Sigmoid colon (tissue), 6 donors: ENCODE measurements at regions not wholly inside any gene's neighbourhood (a gene's known extent, or its start where the extent isn't known, plus 50 kb on each side); places are given as distances from the start of the nearest gene placed in this dataset.

Experiments
- DNase-seq: peaks from one replicate; pipeline ENCODE4 v3.0.0-alpha.2; 2019
- H3K27ac ChIP-seq, 4 donors: fragments of 200-600 bp; sonication (generic); one replicate each; pipeline ENCODE4 v1.5.1; 2016 to 2019; ENCODE audit warnings: mild to moderate bottlenecking in 1 of 4
- H3K27me3 ChIP-seq, 3 donors: fragments of 200-600 bp; sonication (generic); one replicate each; pipeline ENCODE4 v1.5.1; 2019; ENCODE audit warnings: mild to moderate bottlenecking in 1 of 3
- H3K36me3 ChIP-seq, 4 donors: fragments of 200-600 bp; sonication (generic); one replicate each; pipeline ENCODE4 v1.5.1; 2016 to 2019
- H3K4me1 ChIP-seq, 4 donors: fragments of 200-600 bp; sonication (generic); one replicate each; pipeline ENCODE4 v1.5.1; 2017 to 2019
- H3K4me3 ChIP-seq, 4 donors: fragments of 200-600 bp; sonication (generic); one replicate each; pipeline ENCODE4 v1.5.1; 2017 to 2019; ENCODE audit warnings: mild to moderate bottlenecking in 2 of 4, moderate library complexity in 1 of 4
- H3K9me3 ChIP-seq, 4 donors: fragments of 200-600 bp in 3 of 4; sonication (generic) in 3 of 4; one replicate each; pipeline versions ENCODE4 v1.5.1 to v1.6.1; 2013 to 2019
- CTCF ChIP-seq, 4 experiments: fragments of 450-650 bp in 3 of 4; fragments of 200-600 bp in 1 of 4; IDR thresholded peaks; one replicate each; pipeline ENCODE4 v1.5.1; 2016 to 2019; ENCODE audit warnings: antibody characterized with exemption in 4 of 4, mild to moderate bottlenecking in 3 of 4, moderate library complexity in 2 of 4
- EP300 ChIP-seq, 4 donors: sonication (generic); formaldehyde crosslinking; IDR thresholded peaks; one replicate each; pipeline ENCODE4 v1.6.1; 2017; ENCODE audit warnings: antibody characterized with exemption in 4 of 4
- POLR2A ChIP-seq, 2 donors: fragments of 450-650 bp; IDR thresholded peaks; one replicate each; pipeline ENCODE4 v1.6.1; 2016; ENCODE audit warnings: antibody characterized with exemption in 2 of 2, mild to moderate bottlenecking in 2 of 2, moderate library complexity in 2 of 2
- POLR2AphosphoS5 ChIP-seq, 4 donors: sonication (generic); formaldehyde crosslinking; IDR thresholded peaks; one replicate each; pipeline ENCODE4 v1.6.1; 2017; ENCODE audit warnings: antibody characterized with exemption in 4 of 4
- WGBS, 2 donors: extraction: QIAGEN DNeasy Blood & Tissue Kit; methylation state at CpG; one replicate each; pipeline ENCODE4 v1.1.7; 2013; 5-methylcytosine and 5-hydroxymethylcytosine counted together
- intact Hi-C: fragments of 100-400 bp; cut with DNase I; formaldehyde crosslinking; loops from one replicate; pipeline ENCODE4 v1.15.1; 2023
- donor health status: healthy with polysubstance abuse.
- donor health status: healthy.

GRCh38 chr15:70398694-70399093 lies 301.0 kb upstream of the TLE3 start:
- no peak overlapping the region for H3K4me3 ChIP-seq
- H3K9me3 ChIP-seq: no peaks in the 10 kb centered on the region
- H3K27me3 ChIP-seq: no peaks in the 10 kb centered on the region
- WGBS, 2 donors: 96 to 97% methylated on average over 4 of the region's 4 CpGs
- no peak overlapping the region for H3K27ac ChIP-seq
- no peak for DNase-seq
- no peaks in the 10 kb centered on the region for H3K4me1 ChIP-seq
- H3K36me3 ChIP-seq: no peaks in the 10 kb centered on the region
- TF ChIP-seq EP300 (IDR thresholded peaks at IDR 0.05) (no peak), POLR2A (IDR thresholded peaks at IDR 0.05) (no peak), CTCF (IDR thresholded peaks at IDR 0.05) (no peak), POLR2AphosphoS5 (IDR thresholded peaks at IDR 0.05) (no peak)
- intact Hi-C loops: no loop called here

GRCh38 chr15:70396807-70397206 lies 299.1 kb upstream of the TLE3 start:
- H3K4me3 ChIP-seq: no peak overlapping the region
- no peaks in the 10 kb centered on the region for H3K36me3 ChIP-seq
- no peak for DNase-seq
- TF ChIP-seq POLR2A (IDR thresholded peaks at IDR 0.05): no peak
- no peak for TF ChIP-seq CTCF (IDR thresholded peaks at IDR 0.05)
- 79 to 86% methylated on average over 9 of the region's 9 CpGs for WGBS, 2 donors
- H3K4me1 ChIP-seq: peaks cover 0 to 12% (median 9%) of the 10 kb centered on the region in 4 donors
- no peaks in the 10 kb centered on the region for H3K9me3 ChIP-seq
- no peak overlapping the region for H3K27ac ChIP-seq
- intact Hi-C loops: no loop called here
- no peaks in the 10 kb centered on the region for H3K27me3 ChIP-seq

- Histone ChIP-seq H3K27me3 (no peaks in the 10 kb centered on the region), H3K4me1 (peaks cover 0 to 12% (median 9%) of the 10 kb centered on the region in 4 donors), H3K4me3 (no peak overlapping the region), H3K27ac (no peak overlapping the region), H3K36me3 (no peaks in the 10 kb centered on the region), H3K9me3 (no peaks in the 10 kb centered on the region)
- TF ChIP-seq EP300 (IDR thresholded peaks at IDR 0.05): no peak
- no peak for TF ChIP-seq POLR2AphosphoS5 (IDR thresholded peaks at IDR 0.05)
- no peak for TF ChIP-seq CTCF (IDR thresholded peaks at IDR 0.05)
- TF ChIP-seq POLR2A (IDR thresholded peaks at IDR 0.05): no peak
- intact Hi-C loops: no loop called here
- WGBS, 2 donors: 91 to 94% methylated on average over 11 of the region's 11 CpGs
- no peak for DNase-seq
Measured at GRCh38 chr15:70395164-70395563, 297.4 kb upstream of the TLE3 start.

GRCh38 chr15:70390723-70391122 lies 293.0 kb upstream of the TLE3 start:
- no peak for TF ChIP-seq CTCF (IDR thresholded peaks at IDR 0.05)
- no peak for TF ChIP-seq POLR2A (IDR thresholded peaks at IDR 0.05)
- no peak for TF ChIP-seq POLR2AphosphoS5 (IDR thresholded peaks at IDR 0.05)
- TF ChIP-seq EP300 (IDR thresholded peaks at IDR 0.05): no peak
- H3K27me3 ChIP-seq: no peaks in the 10 kb centered on the region
- H3K36me3 ChIP-seq: no peaks in the 10 kb centered on the region
- H3K4me3 ChIP-seq: no peak overlapping the region
- H3K4me1 ChIP-seq: peaks cover 0 to 12% (median 9%) of the 10 kb centered on the region in 4 donors
- H3K9me3 ChIP-seq: no peaks in the 10 kb centered on the region
- DNase-seq: no peak
- intact Hi-C loops: no loop called here
- no peak overlapping the region for H3K27ac ChIP-seq

GRCh38 chr15:70387993-70388392 lies 290.3 kb upstream of the TLE3 start:
- 65 to 66% methylated on average over 2 of the region's 2 CpGs for WGBS, 2 donors
- intact Hi-C loops: no loop called here
- Histone ChIP-seq H3K27ac (no peak overlapping the region), H3K27me3 (no peaks in the 10 kb centered on the region), H3K4me1 (peaks cover 0 to 8% (median 6%) of the 10 kb centered on the region in 4 donors), H3K4me3 (no peak overlapping the region), H3K36me3 (no peaks in the 10 kb centered on the region), H3K9me3 (no peaks in the 10 kb centered on the region)
- TF ChIP-seq POLR2AphosphoS5 (IDR thresholded peaks at IDR 0.05) (no peak), CTCF (IDR thresholded peaks at IDR 0.05) (no peak), POLR2A (IDR thresholded peaks at IDR 0.05) (no peak), EP300 (IDR thresholded peaks at IDR 0.05) (no peak)
- DNase-seq: no peak
